Rectal smooth muscle tissue (tissue), 1 donor: ENCODE measurements at regions not wholly inside any gene's neighbourhood (a gene's known extent, or its start where the extent isn't known, plus 50 kb on each side); places are given as distances from the start of the nearest gene placed in this dataset.
"Not testable (repeated sequence)": the region's sequence is repeated elsewhere in the genome, so short reads cannot be mapped to it uniquely, and the experiment has no call there.

Experiments used
- H3K27ac ChIP-seq: one replicate; pipeline ENCODE4 v1.7.0; 2013; ENCODE audit warnings: low read depth, low read length, inconsistent platforms
- H3K27me3 ChIP-seq: one replicate; pipeline ENCODE4 v1.7.0; 2013; ENCODE audit warnings: low read length; ENCODE audit not compliant: control insufficient read depth, insufficient read depth
- H3K36me3 ChIP-seq: one replicate; pipeline ENCODE4 v1.7.0; 2013; ENCODE audit warnings: low read length; ENCODE audit not compliant: control insufficient read depth, insufficient read depth
- H3K4me1 ChIP-seq: one replicate; pipeline ENCODE4 v1.7.0; 2013; ENCODE audit warnings: low read length; ENCODE audit not compliant: control insufficient read depth, insufficient read depth
- H3K4me3 ChIP-seq: one replicate; pipeline ENCODE4 v1.7.0; 2013; ENCODE audit warnings: low read length
- H3K9ac ChIP-seq: one replicate; pipeline ENCODE4 v1.7.0; 2013; ENCODE audit warnings: low read length

GRCh38 chr2:131830946-131831310 lies 303.2 kb downstream of the CCDC74A start:
- H3K27me3 ChIP-seq, H3K36me3 ChIP-seq, H3K4me3 ChIP-seq: not testable (repeated sequence)

GRCh38 chr2:131831450-131832208 lies 303.9 kb downstream of the CCDC74A start:
- H3K4me1 ChIP-seq, H3K9ac ChIP-seq, H3K36me3 ChIP-seq, H3K4me3 ChIP-seq, H3K27me3 ChIP-seq, H3K27ac ChIP-seq: not testable (repeated sequence)

More at GRCh38 chr2:131830946-131831310, 303.2 kb downstream of the CCDC74A start:
- not testable (repeated sequence) for H3K4me1 ChIP-seq, H3K9ac ChIP-seq, H3K27ac ChIP-seq

GRCh38 chr2:131832209-131832780 lies 304.6 kb downstream of the CCDC74A start:
- not testable (repeated sequence) for H3K27ac ChIP-seq, H3K27me3 ChIP-seq, H3K36me3 ChIP-seq, H3K4me1 ChIP-seq, H3K9ac ChIP-seq, H3K4me3 ChIP-seq

GRCh38 chr2:131832917-131833316 lies 305.2 kb downstream of the CCDC74A start:
- H3K9ac ChIP-seq, H3K36me3 ChIP-seq, H3K27me3 ChIP-seq: not testable (repeated sequence)

GRCh38 chr2:131833367-131834202 lies 305.9 kb downstream of the CCDC74A start:
- not testable (repeated sequence) for H3K4me3 ChIP-seq, H3K9ac ChIP-seq, H3K36me3 ChIP-seq, H3K27ac ChIP-seq, H3K27me3 ChIP-seq, H3K4me1 ChIP-seq

More at GRCh38 chr2:131832917-131833316, 305.2 kb downstream of the CCDC74A start:
- H3K4me3 ChIP-seq, H3K4me1 ChIP-seq, H3K27ac ChIP-seq: not testable (repeated sequence)

GRCh38 chr2:131834203-131835020 lies 306.7 kb downstream of the CCDC74A start:
- H3K4me3 ChIP-seq, H3K27ac ChIP-seq, H3K27me3 ChIP-seq, H3K4me1 ChIP-seq, H3K36me3 ChIP-seq, H3K9ac ChIP-seq: not testable (repeated sequence)

GRCh38 chr2:131835022-131835421 lies 307.3 kb downstream of the CCDC74A start:
- not testable (repeated sequence) for H3K36me3 ChIP-seq, H3K27ac ChIP-seq, H3K27me3 ChIP-seq, H3K4me3 ChIP-seq, H3K9ac ChIP-seq, H3K4me1 ChIP-seq

GRCh38 chr2:131835621-131836091 lies 308.0 kb downstream of the CCDC74A start:
- H3K4me3 ChIP-seq: no peak overlapping the region
- no peaks in the 10 kb centered on the region for H3K36me3 ChIP-seq
- H3K27ac ChIP-seq: no peak overlapping the region
- H3K4me1 ChIP-seq: no peaks in the 10 kb centered on the region
- no peaks in the 10 kb centered on the region for H3K27me3 ChIP-seq
- H3K9ac ChIP-seq: no peak overlapping the region

GRCh38 chr2:131836116-131836515 lies 308.4 kb downstream of the CCDC74A start:
- not testable (repeated sequence) for H3K4me3 ChIP-seq

GRCh38 chr2:131844044-131844443 lies 316.4 kb downstream of the CCDC74A start:
- not testable (repeated sequence) for H3K36me3 ChIP-seq, H3K4me3 ChIP-seq, H3K27me3 ChIP-seq, H3K9ac ChIP-seq, H3K4me1 ChIP-seq, H3K27ac ChIP-seq

More at GRCh38 chr2:131836116-131836515, 308.4 kb downstream of the CCDC74A start:
- H3K27ac ChIP-seq, H3K36me3 ChIP-seq, H3K27me3 ChIP-seq, H3K9ac ChIP-seq, H3K4me1 ChIP-seq: not testable (repeated sequence)

GRCh38 chr2:131856202-131856601 lies 305.6 kb downstream of the ANKRD30BL start:
- not testable (repeated sequence) for H3K27ac ChIP-seq, H3K9ac ChIP-seq, H3K4me3 ChIP-seq, H3K36me3 ChIP-seq, H3K27me3 ChIP-seq, H3K4me1 ChIP-seq

- H3K27ac ChIP-seq, H3K27me3 ChIP-seq, H3K4me3 ChIP-seq, H3K4me1 ChIP-seq, H3K9ac ChIP-seq, H3K36me3 ChIP-seq: not testable (repeated sequence)
These were observed 303.6 kb downstream of the ANKRD30BL start for GRCh38 chr2:131858197-131858596.
